ENCODE measurements at regions not wholly inside any gene's neighbourhood (a gene's known extent, or its start where the extent isn't known, plus 50 kb on each side); places are given as distances from the start of the nearest gene placed in this dataset.

- no peak for DNase-seq
Observed at GRCh38 chr3:102753901-102754300, 319.1 kb downstream of the ZPLD1 start.

GRCh38 chr3:102756706-102757105 is 321.9 kb downstream of the ZPLD1 start:
- no peak for DNase-seq

- DNase-seq = no peak
Observed at GRCh38 chr3:102757950-102758349, 323.1 kb downstream of the ZPLD1 start.

GRCh38 chr3:102761766-102762165 is 327.0 kb downstream of the ZPLD1 start:
- no peak for DNase-seq

- DNase-seq = no peak
Observed at GRCh38 chr3:102790747-102791325, 356.0 kb downstream of the ZPLD1 start.

GRCh38 chr3:102791641-102792589 is 357.1 kb downstream of the ZPLD1 start:
- DNase-seq = no peak

GRCh38 chr3:102796804-102797203 is 362.0 kb downstream of the ZPLD1 start:
- no peak for DNase-seq

GRCh38 chr3:102802819-102803420 is 368.1 kb downstream of the ZPLD1 start:
- DNase-seq = no peak

GRCh38 chr3:102810937-102811336 is 376.1 kb downstream of the ZPLD1 start:
- DNase-seq = no peak

GRCh38 chr3:102826636-102827035 is 391.8 kb downstream of the ZPLD1 start:
- no peak for DNase-seq

- no peak for DNase-seq
Observed at GRCh38 chr3:102827386-102827785, 392.6 kb downstream of the ZPLD1 start.

GRCh38 chr3:102830415-102830814 is 395.6 kb downstream of the ZPLD1 start:
- DNase-seq = no peak

GRCh38 chr3:102841866-102842265 is 407.1 kb downstream of the ZPLD1 start:
- DNase-seq = no peak

GRCh38 chr3:102866845-102867244 is 432.0 kb downstream of the ZPLD1 start:
- DNase-seq = no peak

- no peak for DNase-seq
Observed at GRCh38 chr3:102883515-102883914, 448.7 kb downstream of the ZPLD1 start.

- no peak for DNase-seq
Observed at GRCh38 chr3:102885289-102885688, 450.5 kb downstream of the ZPLD1 start.

- no peak for DNase-seq
Observed at GRCh38 chr3:102887431-102887830, 452.6 kb downstream of the ZPLD1 start.

- no peak for DNase-seq
Observed at GRCh38 chr3:102896851-102897621, 462.2 kb downstream of the ZPLD1 start.

- DNase-seq = no peak
Observed at GRCh38 chr3:102904629-102905028, 469.8 kb downstream of the ZPLD1 start.

GRCh38 chr3:102905811-102906210 is 471.0 kb downstream of the ZPLD1 start:
- DNase-seq = no peak

GRCh38 chr3:102906818-102907217 is 472.0 kb downstream of the ZPLD1 start:
- DNase-seq = no peak

- DNase-seq = no peak
Observed at GRCh38 chr3:102909904-102910303, 475.1 kb downstream of the ZPLD1 start.

- DNase-seq = no peak
Observed at GRCh38 chr3:102916532-102916931, 481.7 kb downstream of the ZPLD1 start.
